Colonic mucosa (tissue), 4 donors: ENCODE measurements at regions not wholly inside any gene's neighbourhood (a gene's known extent, or its start where the extent isn't known, plus 50 kb on each side); places are given as distances from the start of the nearest gene placed in this dataset.

Experiments used
- DNase-seq: peaks from one replicate; pipeline ENCODE4 v3.0.0-alpha.2; 2020
- H3K27ac ChIP-seq: fragments of 200-600 bp; one replicate; pipeline ENCODE4 v1.8.0; 2021
- H3K27me3 ChIP-seq: fragments of 200-600 bp; one replicate; pipeline ENCODE4 v1.8.0; 2021
- H3K36me3 ChIP-seq: fragments of 200-600 bp; one replicate; pipeline ENCODE4 v1.8.0; 2021
- H3K4me1 ChIP-seq: fragments of 200-600 bp; one replicate; pipeline ENCODE4 v1.8.0; 2021; ENCODE audit warnings: mild to moderate bottlenecking
- H3K4me3 ChIP-seq: fragments of 200-600 bp; one replicate; pipeline ENCODE4 v1.8.0; 2021
- H3K9ac ChIP-seq, 2 donors: one replicate each; pipeline ENCODE4 v1.7.0; 2013; ENCODE audit warnings: control low read depth in 2 of 2, low read depth in 2 of 2, low read length in 2 of 2
- H3K9me3 ChIP-seq: fragments of 200-600 bp; one replicate; pipeline ENCODE4 v1.8.0; 2021
- intact Hi-C: fragments of 100-400 bp; cut with DNase I; formaldehyde crosslinking; loops from one replicate; pipeline ENCODE4 v1.14.1; 2022
- TF ChIP-seq, protein P1 (sequence below): fragments of 200-600 bp; IDR thresholded peaks from one replicate; pipeline ENCODE4 v1.8.0; 2022; ENCODE audit warnings: antibody characterized with exemption, mild to moderate bottlenecking
- donor health status: healthy.
- donor health status: DM: no; HTN: no; CAD: no.
- donor health status: DM: no; HTN: no; CAD: no.

DNA sequence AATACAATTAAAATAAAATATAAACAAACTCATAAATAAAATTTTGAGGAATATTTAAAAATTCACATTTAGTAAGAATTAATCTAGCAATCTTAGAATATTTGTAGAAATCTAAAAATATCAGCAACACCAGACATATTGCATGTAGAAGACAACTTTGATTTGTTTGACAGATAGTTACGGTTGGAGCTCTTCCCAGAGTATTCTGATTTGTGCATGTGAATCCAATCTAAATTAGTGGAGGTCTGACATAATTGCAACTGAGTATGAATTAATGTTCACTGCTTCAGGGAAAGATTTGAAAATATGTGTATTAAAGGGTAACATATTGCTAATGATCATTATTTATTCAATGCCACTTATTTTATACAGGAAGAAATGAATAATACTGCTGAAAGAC lies 1546.2 kb downstream of the BRINP3 start:
- TF ChIP-seq, protein P1, sequence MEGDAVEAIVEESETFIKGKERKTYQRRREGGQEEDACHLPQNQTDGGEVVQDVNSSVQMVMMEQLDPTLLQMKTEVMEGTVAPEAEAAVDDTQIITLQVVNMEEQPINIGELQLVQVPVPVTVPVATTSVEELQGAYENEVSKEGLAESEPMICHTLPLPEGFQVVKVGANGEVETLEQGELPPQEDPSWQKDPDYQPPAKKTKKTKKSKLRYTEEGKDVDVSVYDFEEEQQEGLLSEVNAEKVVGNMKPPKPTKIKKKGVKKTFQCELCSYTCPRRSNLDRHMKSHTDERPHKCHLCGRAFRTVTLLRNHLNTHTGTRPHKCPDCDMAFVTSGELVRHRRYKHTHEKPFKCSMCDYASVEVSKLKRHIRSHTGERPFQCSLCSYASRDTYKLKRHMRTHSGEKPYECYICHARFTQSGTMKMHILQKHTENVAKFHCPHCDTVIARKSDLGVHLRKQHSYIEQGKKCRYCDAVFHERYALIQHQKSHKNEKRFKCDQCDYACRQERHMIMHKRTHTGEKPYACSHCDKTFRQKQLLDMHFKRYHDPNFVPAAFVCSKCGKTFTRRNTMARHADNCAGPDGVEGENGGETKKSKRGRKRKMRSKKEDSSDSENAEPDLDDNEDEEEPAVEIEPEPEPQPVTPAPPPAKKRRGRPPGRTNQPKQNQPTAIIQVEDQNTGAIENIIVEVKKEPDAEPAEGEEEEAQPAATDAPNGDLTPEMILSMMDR, result no peak
- no peaks in the 10 kb centered on the region for H3K9me3 ChIP-seq
- intact Hi-C loops, result no loop called here
- no peak for DNase-seq
- H3K27me3 ChIP-seq, result no peaks in the 10 kb centered on the region
- H3K27ac ChIP-seq, result no peak overlapping the region
- no peak overlapping the region for H3K9ac ChIP-seq
- no peaks in the 10 kb centered on the region for H3K4me1 ChIP-seq
- H3K4me3 ChIP-seq, result no peak overlapping the region
- no peaks in the 10 kb centered on the region for H3K36me3 ChIP-seq

DNA sequence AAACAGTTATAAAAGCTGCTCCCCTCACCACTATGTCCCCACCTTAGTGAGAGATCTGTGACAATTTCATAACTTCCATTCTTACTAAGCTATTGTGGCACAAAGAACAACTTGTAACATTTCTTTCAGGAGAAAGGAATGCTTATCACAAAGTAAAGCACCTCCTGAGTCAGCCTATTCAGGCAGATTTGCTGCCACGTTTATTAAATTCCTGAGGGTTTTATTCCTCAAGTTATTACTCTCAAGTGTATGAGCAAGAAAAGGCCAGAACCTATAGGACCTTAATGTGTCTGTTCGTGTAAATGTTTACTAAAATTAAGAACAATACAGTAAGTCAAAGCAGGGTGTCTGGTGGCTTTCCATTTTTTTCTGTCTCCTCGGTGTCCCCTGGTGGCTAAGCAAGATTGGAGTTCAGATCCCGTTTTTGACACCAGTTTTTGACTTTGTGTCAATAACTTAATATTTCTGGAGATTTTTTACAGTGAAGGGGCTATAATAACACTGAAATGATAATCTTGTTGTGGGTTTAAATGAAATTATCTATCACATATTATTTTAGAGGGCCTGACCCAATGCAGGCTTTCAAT lies 1539.6 kb downstream of the BRINP3 start:
- no peak for DNase-seq
- intact Hi-C loops, result no loop called here
- no peaks in the 10 kb centered on the region for H3K36me3 ChIP-seq
- no peak overlapping the region for H3K4me3 ChIP-seq
- TF ChIP-seq, protein P1, result no peak
- no peak overlapping the region for H3K27ac ChIP-seq
- H3K4me1 ChIP-seq, result no peaks in the 10 kb centered on the region
- no peaks in the 10 kb centered on the region for H3K9me3 ChIP-seq
- H3K9ac ChIP-seq, result no peak overlapping the region
- H3K27me3 ChIP-seq, result no peaks in the 10 kb centered on the region

DNA sequence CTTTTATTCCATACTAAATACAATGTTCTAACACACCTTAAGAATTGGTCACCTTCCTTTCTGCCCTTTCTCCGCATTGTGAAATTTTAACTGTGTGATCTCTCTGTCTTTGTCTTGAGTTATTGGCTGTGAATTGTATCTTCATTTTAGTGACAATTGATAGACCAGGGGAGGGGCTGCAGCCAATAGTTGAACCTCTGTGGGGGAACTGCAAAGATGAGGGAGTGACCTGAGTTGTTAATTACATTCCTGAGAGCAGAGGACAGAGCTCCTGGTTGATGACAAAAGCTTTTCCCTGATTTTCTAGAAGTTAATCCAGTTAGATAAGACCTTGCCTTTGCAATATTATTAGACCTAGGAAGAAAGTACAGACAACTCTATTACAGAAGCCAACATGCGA lies 1535.7 kb downstream of the BRINP3 start:
- Histone ChIP-seq H3K27me3 (no peaks in the 10 kb centered on the region), H3K27ac (no peak overlapping the region), H3K9me3 (no peaks in the 10 kb centered on the region), H3K9ac (no peak overlapping the region), H3K36me3 (no peaks in the 10 kb centered on the region), H3K4me1 (no peaks in the 10 kb centered on the region), H3K4me3 (no peak overlapping the region)
- no peak for DNase-seq
- TF ChIP-seq, protein P1, result no peak
- intact Hi-C loops, result no loop called here

DNA sequence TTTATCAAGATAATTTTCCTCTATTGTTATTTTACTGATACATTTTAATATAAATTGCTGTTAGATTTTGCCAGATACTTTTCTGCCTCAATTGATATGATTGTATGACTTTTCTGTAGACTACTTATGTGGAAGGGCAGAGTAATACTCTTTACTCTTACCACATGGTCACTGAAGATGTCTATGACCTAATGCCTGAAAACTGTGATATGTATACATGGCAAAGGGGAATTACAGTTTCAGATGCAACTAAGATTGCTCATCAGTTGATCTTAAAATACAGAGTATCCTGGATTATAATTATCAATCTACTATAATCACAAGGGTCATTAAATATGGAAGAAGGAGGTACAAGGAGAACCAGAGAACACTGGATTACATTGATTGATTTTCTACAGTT lies 1528.0 kb downstream of the BRINP3 start:
- no peaks in the 10 kb centered on the region for H3K4me1 ChIP-seq
- H3K27ac ChIP-seq, result no peak overlapping the region
- H3K27me3 ChIP-seq, result no peaks in the 10 kb centered on the region
- intact Hi-C loops, result no loop called here
- no peaks in the 10 kb centered on the region for H3K9me3 ChIP-seq
- TF ChIP-seq, protein P1, result no peak
- H3K9ac ChIP-seq, result no peak overlapping the region
- H3K36me3 ChIP-seq, result no peaks in the 10 kb centered on the region
- no peak for DNase-seq
- no peak overlapping the region for H3K4me3 ChIP-seq

DNA sequence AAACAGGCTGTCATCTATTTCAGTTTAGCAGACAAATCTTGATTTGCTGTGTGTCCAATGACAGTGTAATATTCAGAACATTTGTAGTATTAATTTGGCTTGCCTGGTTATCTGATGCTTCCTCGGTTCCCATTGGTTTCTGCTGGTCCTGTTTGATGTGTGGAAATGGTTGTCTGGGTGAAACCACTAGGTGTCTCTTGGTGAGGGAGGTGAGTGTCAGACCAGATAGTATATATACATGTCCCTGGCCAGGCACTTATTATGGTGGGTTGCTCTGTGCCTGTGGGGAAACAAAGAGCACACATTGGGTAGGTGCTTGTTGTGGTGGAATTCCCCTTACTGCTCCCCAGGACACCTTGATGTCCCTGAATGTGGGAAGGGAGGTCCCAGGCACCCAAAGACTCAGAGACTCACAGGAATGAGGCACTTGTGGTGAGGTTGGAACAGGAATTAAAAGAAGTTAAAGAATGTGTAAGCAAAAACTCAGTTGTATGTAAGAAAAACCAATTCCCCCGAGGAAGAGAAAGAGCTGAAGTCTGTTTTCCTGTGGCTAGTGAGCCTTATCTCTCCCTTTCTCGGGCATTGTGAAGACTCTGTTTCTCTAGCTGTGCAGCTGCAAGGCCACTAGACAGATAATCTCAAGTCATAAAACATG lies 1519.1 kb downstream of the BRINP3 start:
- H3K27ac ChIP-seq, result no peak overlapping the region
- H3K36me3 ChIP-seq, result no peaks in the 10 kb centered on the region
- intact Hi-C loops, result no loop called here
- H3K27me3 ChIP-seq, result no peaks in the 10 kb centered on the region
- no peaks in the 10 kb centered on the region for H3K9me3 ChIP-seq
- no peak for DNase-seq
- no peaks in the 10 kb centered on the region for H3K4me1 ChIP-seq
- TF ChIP-seq, protein P1, result no peak
- no peak overlapping the region for H3K9ac ChIP-seq
- H3K4me3 ChIP-seq, result no peak overlapping the region
